Cerebellar cortex (tissue), 1 donor: ENCODE measurements at regions not wholly inside any gene's neighbourhood (a gene's known extent, or its start where the extent isn't known, plus 50 kb on each side); places are given as distances from the start of the nearest gene placed in this dataset.
"Not testable (repeated sequence)": the region's sequence is repeated elsewhere in the genome, so short reads cannot be mapped to it uniquely, and the experiment has no call there.

Source experiments
- DNase-seq: peaks from one replicate; pipeline ENCODE4 v3.0.0-alpha.2; 2015; ENCODE audit warnings: low spot score

GRCh38 chr14:43855556-43855955, 651.5 kb downstream of the FSCB start:
- no peak for DNase-seq

- DNase-seq, result no peak
These were observed 653.5 kb downstream of the FSCB start for GRCh38 chr14:43853541-43853940.

- DNase-seq, result no peak
These were observed 703.9 kb downstream of the FSCB start for GRCh38 chr14:43803076-43803689.

- DNase-seq, result peak; percentile 3
These were observed 711.4 kb downstream of the FSCB start for GRCh38 chr14:43795600-43796228.

GRCh38 chr14:43793579-43793978, 713.5 kb downstream of the FSCB start:
- DNase-seq, result no peak

- no peak for DNase-seq
These were observed 714.1 kb downstream of the FSCB start for GRCh38 chr14:43792980-43793379.

GRCh38 chr14:43790681-43791080, 716.4 kb downstream of the FSCB start:
- no peak for DNase-seq

- no peak for DNase-seq
These were observed 717.6 kb downstream of the FSCB start for GRCh38 chr14:43789458-43789857.

GRCh38 chr14:43786066-43786762, 720.9 kb downstream of the FSCB start:
- no peak for DNase-seq

- not testable (repeated sequence) for DNase-seq
These were observed 722.7 kb downstream of the FSCB start for GRCh38 chr14:43784432-43784831.

GRCh38 chr14:43778937-43779639, 728.0 kb downstream of the FSCB start:
- DNase-seq, result no peak

- no peak for DNase-seq
These were observed 728.5 kb downstream of the FSCB start for GRCh38 chr14:43778570-43778936.

GRCh38 chr14:43765474-43765873, 741.6 kb downstream of the FSCB start:
- no peak for DNase-seq

GRCh38 chr14:43764433-43764832, 742.6 kb downstream of the FSCB start:
- no peak for DNase-seq

- DNase-seq, result no peak
These were observed 751.4 kb downstream of the FSCB start for GRCh38 chr14:43755707-43756106.

GRCh38 chr14:43754838-43755237, 752.2 kb downstream of the FSCB start:
- no peak for DNase-seq

GRCh38 chr14:43745746-43746145, 761.3 kb downstream of the FSCB start:
- DNase-seq, result no peak

- no peak for DNase-seq
These were observed 771.2 kb downstream of the FSCB start for GRCh38 chr14:43735932-43736331.

GRCh38 chr14:43729143-43729542, 777.9 kb downstream of the FSCB start:
- no peak for DNase-seq

GRCh38 chr14:43706900-43707299, 800.2 kb downstream of the FSCB start:
- DNase-seq, result no peak

- DNase-seq, result not testable (repeated sequence)
These were observed 808.4 kb downstream of the FSCB start for GRCh38 chr14:43698561-43699284.

- DNase-seq, result no peak
These were observed 810.1 kb downstream of the FSCB start for GRCh38 chr14:43697003-43697402.
